ENCODE measurements at regions not wholly inside any gene's neighbourhood (a gene's known extent, or its start where the extent isn't known, plus 50 kb on each side); places are given as distances from the start of the nearest gene placed in this dataset.

GRCh38 chr15:92821491-92822116 lies 78.5 kb upstream of the CHD2 start:
- Histone ChIP-seq H3K4ac (ENCODE audit: low read depth, low read length) (peak overlapping the region; percentile 39; the same call in 1 of the 2 replicates), H3K4me1 (ENCODE audit: control insufficient read depth, insufficient read depth, low read length) (peaks cover 13% of the 10 kb centered on the region), H4K20me1 (ENCODE audit: insufficient read depth, low read length) (no peaks in the 10 kb centered on the region), H2BK5ac (ENCODE audit: low read depth, low read length, poor library complexity, severe bottlenecking) (peak overlapping the region; percentile 33), H2AFZ (replicated peaks; ENCODE audit: low read length, poor library complexity) (peak overlapping the region; percentile 54), H4K91ac (ENCODE audit: insufficient read depth, low read depth, low read length) (0 out of 2 replicates have a peak overlapping the region, but pooled peaks have one; percentile 0), H3K9me1 (ENCODE audit: insufficient read depth, low read length) (peaks cover 10% of the 10 kb centered on the region; the same call in 1 of the 2 replicates), H3K14ac (replicated peaks; ENCODE audit: low read depth, low read length) (peak overlapping the region; percentile 42; the same call in 1 of the 2 replicates), H2AK9ac (replicated peaks; ENCODE audit: low read depth, low read length, poor library complexity) (peak overlapping the region; percentile 59), H3K36me3 (ENCODE audit: control insufficient read depth, insufficient read depth, low read length) (no peaks in the 10 kb centered on the region), H3K18ac (ENCODE audit: low read depth, low read length) (no peak overlapping the region), H4K8ac (ENCODE audit: low read depth in 2 of 2, low read length in 2 of 2) (peak overlapping the region in 1 of 2 experiments; percentile 22; a peak in 2 of 4 replicates), H3K9me3 (ENCODE audit: control insufficient read depth, insufficient read depth, low read length) (no peaks in the 10 kb centered on the region), H3K4me3 (ENCODE audit: insufficient read depth, low read depth, low read length) (no peak overlapping the region), H3K56ac (ENCODE audit: extremely low read depth, insufficient read depth, low read length) (no peak overlapping the region), H2BK15ac (ENCODE audit: low read depth, low read length) (0 out of 3 replicates have a peak overlapping the region, but pooled peaks have one; percentile 16), H3K9ac (ENCODE audit: low read depth, low read length) (no peak overlapping the region), H3K4me2 (ENCODE audit: low read depth, low read length) (no peak overlapping the region), H3K27me3 (ENCODE audit: control insufficient read depth, insufficient read depth, low read length) (no peaks in the 10 kb centered on the region), H3K23ac (ENCODE audit: low read depth, low read length) (no peak overlapping the region), H2BK20ac (ENCODE audit: low read depth, low read length) (no peak overlapping the region), H3K79me1 (ENCODE audit: low read depth in 1 of 2, low read length in 2 of 2) (peaks cover 7 to 16% of the 10 kb centered on the region in 2 experiments; a peak in 3 of 4 replicates), H4K5ac (ENCODE audit: low read depth, low read length) (peak overlapping the region; percentile 25; the same call in 1 of the 2 replicates), H3K27ac (ENCODE audit: insufficient read depth, low read length) (no peak overlapping the region), H2BK120ac (ENCODE audit: low read depth, low read length) (no peak overlapping the region), H2AK5ac (ENCODE audit: low read depth, low read length) (peak overlapping the region; percentile 29; the same call in 1 of the 2 replicates)
- POLR2A ChIA-PET (ENCODE audit: unreplicated experiment): interaction anchor here (1.2 kb wide), 1 partner anchor 10 kb away, joined by 4 read pairs; no protein-coding TSS in a partner anchor
- in situ Hi-C loops (cut with MboI; ENCODE audit: low sequenced_read_pairs) (loop anchor here (25.0 kb wide), 1 partner anchor 1834 kb away; the partner anchor contains the start of gene PRC1), dilution Hi-C loops (cut with HindIII; ENCODE audit: low sequenced_read_pairs, unreplicated experiment) (loop anchor here (25.0 kb wide), 1 partner anchor 116 kb away; no protein-coding TSS in a partner anchor), intact Hi-C loops (cut with micrococcal nuclease) (no loop called here)
- no CpG with 5 or more reads among the region's 5 CpGs for WGBS, 2 experiments (ENCODE audit: extremely low coverage in 2 of 2, insufficient read length in 1 of 2)
- no peak for TF ChIP-seq MAFK (IDR thresholded peaks at IDR 0.05; ENCODE audit: low read depth, low read length)
- no peak for TF ChIP-seq BHLHE40 (IDR thresholded peaks at IDR 0.05; ENCODE audit: low read depth, low read length)
- TF ChIP-seq SMC3 (IDR thresholded peaks at IDR 0.05; ENCODE audit: low read depth, low read length): no peak
- TF ChIP-seq CEBPB (IDR thresholded peaks at IDR 0.05; ENCODE audit: low read depth, low read length): no peak
- no peak for TF ChIP-seq CTCF (conservative IDR thresholded peaks at IDR 0.05; ENCODE audit: low read depth, low read length)
- no peak for TF ChIP-seq RCOR1 (IDR thresholded peaks at IDR 0.05; ENCODE audit: insufficient replicate concordance, low read length)
- TF ChIP-seq RFX5 (IDR thresholded peaks at IDR 0.05; ENCODE audit: low read depth, low read length): no peak
- no peak for TF ChIP-seq MAZ (IDR thresholded peaks at IDR 0.05; ENCODE audit: borderline replicate concordance, low read depth, low read length)
- no peak for TF ChIP-seq FOS (IDR thresholded peaks at IDR 0.05; ENCODE audit: low read depth, low read length)
- TF ChIP-seq CHD1 (IDR thresholded peaks at IDR 0.05; ENCODE audit: low read depth, low read length): no peak
- BruUV-seq (replicated peaks): no TSS peak
- ATAC-seq (ENCODE audit: low read depth) (no peak), DNase-seq (peak; percentile 49)
- CTCF ChIA-PET: no interaction called here
